HG03097 (cell line): ENCODE measurements at regions not wholly inside any gene's neighbourhood (a gene's known extent, or its start where the extent isn't known, plus 50 kb on each side); places are given as distances from the start of the nearest gene placed in this dataset.
"Not testable (repeated sequence)": the region's sequence is repeated elsewhere in the genome, so short reads cannot be mapped to it uniquely, and the experiment has no call there.

Experiments
- ATAC-seq: cut with Tn5 transposase; IDR thresholded peaks from one replicate; pipeline ENCODE4 v1.9.1; 2021; ENCODE audit not compliant: unreplicated experiment, low FRiP score

- ATAC-seq: peak; percentile 3
Observed at GRCh38 chr3:174441588-174442301, 417.4 kb upstream of the NAALADL2 start.

- no peak for ATAC-seq
Observed at GRCh38 chr3:174442302-174442682, 416.8 kb upstream of the NAALADL2 start.

GRCh38 chr3:174444391-174444790 lies 414.7 kb upstream of the NAALADL2 start:
- no peak for ATAC-seq

DNA sequence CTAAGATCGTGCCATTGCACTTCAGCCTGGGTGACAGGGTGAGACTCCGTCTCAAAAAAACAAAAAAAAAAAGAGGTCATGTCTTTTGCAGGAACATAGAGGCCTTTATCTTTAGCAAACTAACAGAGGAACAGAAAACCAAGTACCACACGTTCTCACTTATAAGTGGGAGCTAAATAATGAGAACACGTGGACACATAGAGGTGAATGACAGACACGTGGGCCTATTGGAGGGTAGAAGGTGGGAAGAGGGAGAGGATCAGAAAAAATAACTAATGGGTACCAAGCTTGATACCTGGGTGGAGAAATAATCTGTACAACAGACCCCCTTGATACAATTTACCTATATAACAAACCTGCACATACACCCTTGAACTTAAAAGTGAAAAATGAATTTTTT lies 401.4 kb upstream of the NAALADL2 start:
- ATAC-seq: no peak

DNA sequence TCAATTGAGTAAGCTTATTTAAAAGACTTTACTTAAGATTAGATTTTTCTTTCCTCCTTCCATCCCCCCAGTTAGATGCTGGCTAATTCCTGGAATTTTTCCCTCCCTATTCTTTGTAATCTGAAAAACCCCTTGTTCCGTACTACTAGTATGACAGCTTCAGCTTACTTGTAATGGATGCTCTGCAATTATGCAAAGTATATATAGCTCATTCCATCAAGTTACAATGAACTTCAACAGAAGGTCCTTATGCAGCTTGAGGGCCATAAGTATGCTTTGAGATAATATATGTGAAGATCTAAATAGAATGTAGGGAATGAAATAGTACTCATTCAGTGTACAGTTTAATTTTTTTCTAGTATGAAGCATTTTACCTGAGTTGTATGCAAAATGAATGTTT lies 398.3 kb upstream of the NAALADL2 start:
- ATAC-seq: no peak

GRCh38 chr3:174462916-174463315 lies 396.2 kb upstream of the NAALADL2 start:
- ATAC-seq: no peak

GRCh38 chr3:174465177-174465576 lies 394.0 kb upstream of the NAALADL2 start:
- no peak for ATAC-seq

GRCh38 chr3:174466471-174467054 lies 392.6 kb upstream of the NAALADL2 start:
- ATAC-seq: no peak

DNA sequence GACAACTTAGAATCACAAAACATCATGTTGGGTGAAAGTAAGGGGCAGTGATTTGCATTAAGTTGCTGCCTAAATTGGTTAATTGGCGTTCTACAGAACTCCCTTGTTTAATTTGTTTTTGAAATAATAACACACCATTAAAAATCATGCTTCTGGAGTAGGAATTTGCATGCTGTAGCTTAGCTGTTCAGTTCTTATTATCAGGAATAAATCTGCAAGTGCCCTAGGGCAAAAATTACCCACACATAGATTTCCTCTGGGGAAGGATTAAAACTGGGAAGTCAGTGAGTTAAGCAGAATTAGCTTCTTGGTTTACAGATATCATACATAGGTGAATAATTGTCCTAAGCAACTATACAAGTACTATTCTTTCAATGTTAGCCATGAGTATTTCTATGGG lies 381.6 kb upstream of the NAALADL2 start:
- no peak for ATAC-seq

- no peak for ATAC-seq
Observed at GRCh38 chr3:174480767-174481166, 378.4 kb upstream of the NAALADL2 start.

DNA sequence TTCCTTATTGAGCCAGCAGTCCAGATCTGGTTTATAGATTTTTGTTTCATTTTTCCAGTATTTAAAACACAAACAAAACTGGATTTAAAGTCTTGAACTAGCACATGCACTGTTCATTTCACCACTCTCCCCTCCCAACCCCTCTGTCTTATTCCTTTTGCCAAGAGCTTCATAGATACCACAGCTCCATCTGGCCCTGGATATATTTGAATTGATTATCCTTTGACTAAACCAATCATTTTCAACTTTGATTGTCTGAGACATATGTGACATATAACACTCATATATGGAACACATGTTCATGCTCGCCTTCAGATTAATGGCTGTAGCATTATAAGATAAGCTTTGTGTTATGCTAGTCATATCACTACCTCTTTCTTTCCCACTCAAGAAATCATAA lies 376.6 kb upstream of the NAALADL2 start:
- ATAC-seq: no peak

GRCh38 chr3:174483254-174483653 lies 375.9 kb upstream of the NAALADL2 start:
- no peak for ATAC-seq

DNA sequence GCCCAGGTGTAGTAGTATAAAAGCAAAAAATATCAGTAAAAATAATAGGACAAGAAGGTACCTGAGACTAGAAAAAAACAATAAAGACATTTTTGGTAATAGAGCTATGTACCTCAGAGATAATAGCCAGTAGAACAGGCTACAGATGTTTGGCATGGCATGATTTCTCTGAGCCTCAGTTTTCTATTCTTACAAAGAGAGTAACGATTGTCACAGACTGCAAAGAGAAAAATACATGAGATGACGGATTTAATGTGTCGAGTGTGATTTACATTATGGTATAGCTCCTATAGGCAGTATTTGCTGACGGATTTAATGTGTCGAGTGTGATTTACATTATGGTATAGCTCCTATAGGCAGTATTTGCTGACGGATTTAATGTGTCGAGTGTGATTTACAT lies 375.3 kb upstream of the NAALADL2 start:
- not testable (repeated sequence) for ATAC-seq

- ATAC-seq: no peak
Observed at GRCh38 chr3:174488527-174488926, 370.6 kb upstream of the NAALADL2 start.

DNA sequence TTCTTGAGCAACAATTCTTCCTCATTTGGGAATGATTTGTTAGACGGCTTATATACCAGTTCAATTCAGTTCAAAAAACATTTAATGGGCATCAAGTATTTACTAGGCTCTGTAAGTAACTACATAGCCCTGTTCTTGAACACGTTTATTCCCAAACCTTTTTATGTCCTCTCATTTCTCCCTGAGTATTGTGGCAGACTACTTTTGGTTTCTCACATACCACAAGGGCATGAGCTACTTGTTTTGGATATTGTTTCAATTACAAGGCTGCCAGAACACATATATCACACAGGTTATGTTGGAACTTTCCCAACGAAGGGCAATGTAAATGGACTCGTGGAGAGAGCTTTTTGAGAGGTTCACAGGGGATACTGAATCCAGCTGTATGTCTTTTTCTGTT lies 363.8 kb upstream of the NAALADL2 start:
- ATAC-seq: no peak

- ATAC-seq: no peak
Observed at GRCh38 chr3:174495928-174496327, 363.2 kb upstream of the NAALADL2 start.

- no peak for ATAC-seq
Observed at GRCh38 chr3:174498638-174499037, 360.5 kb upstream of the NAALADL2 start.

GRCh38 chr3:174505266-174505665 lies 353.9 kb upstream of the NAALADL2 start:
- no peak for ATAC-seq

GRCh38 chr3:174524203-174524602 lies 334.9 kb upstream of the NAALADL2 start:
- ATAC-seq: no peak

DNA sequence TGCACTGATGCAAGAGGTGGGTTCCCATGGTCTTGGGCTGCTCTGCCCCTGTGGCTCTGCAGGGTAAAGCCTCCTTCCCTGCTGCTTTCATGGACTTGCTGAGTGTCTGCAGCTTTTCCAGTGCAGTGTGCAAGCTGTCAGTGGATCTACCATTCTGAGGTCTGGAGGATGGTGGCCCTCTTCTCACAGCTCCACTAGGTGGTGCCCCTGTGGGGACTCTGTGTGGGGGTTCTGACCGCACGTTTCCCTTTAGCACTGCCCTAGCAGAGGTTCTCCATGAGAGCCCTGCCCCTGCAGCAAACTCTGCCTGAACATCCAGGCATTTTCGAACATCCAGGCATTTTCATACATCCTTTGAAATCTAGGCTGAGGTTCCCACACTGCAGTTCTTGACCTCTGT lies 329.8 kb upstream of the NAALADL2 start:
- no peak for ATAC-seq

DNA sequence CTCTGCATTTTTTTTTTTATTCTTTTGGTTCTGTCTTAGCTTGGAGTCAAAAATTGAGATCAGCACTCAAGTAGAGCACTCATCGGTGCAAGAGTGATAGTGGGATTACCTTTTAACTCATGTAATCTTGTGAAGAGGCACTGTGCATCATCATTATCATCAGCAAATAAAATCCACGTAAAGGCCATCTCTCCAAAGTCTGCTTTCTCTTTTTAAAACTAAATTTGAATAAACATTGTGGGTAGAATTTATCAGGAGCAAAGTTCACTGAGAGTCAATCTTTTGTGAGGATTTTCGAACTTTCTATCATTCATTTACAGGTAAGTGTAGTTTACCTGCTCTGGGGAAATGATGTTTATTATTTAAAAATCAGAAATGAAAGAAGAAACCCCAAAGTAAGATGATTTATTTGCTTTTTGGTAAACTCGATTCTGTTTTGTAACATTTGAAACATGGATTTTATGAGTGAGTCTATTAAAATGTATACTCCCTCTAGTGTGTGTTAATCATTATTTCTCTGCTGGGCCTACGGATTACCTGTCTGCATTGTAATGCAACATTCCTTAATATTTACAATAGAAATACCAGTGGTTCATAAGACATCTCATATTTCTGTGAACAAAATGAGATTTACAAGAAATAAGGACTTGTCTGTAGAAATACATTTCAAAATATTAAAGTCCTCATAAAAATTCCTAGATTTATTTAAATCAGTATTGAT lies 327.7 kb upstream of the NAALADL2 start:
- no peak for ATAC-seq

- no peak for ATAC-seq
Observed at GRCh38 chr3:174532216-174532615, 326.9 kb upstream of the NAALADL2 start.
